HCT116 (cell line): ENCODE measurements at regions not wholly inside any gene's neighbourhood (a gene's known extent, or its start where the extent isn't known, plus 50 kb on each side); places are given as distances from the start of the nearest gene placed in this dataset.

ENCODE experiments used
- ATAC-seq: fragments of 200-7000 bp; cut with Tn5 transposase; 2 replicates; pipeline ENCODE4 v1.9.1; 2020; ENCODE audit warnings: mild to moderate bottlenecking, moderate library complexity
- BruUV-seq: library from RNA; stranded (reverse); fragments of 400-500 nt; replicated peaks from 2 replicates; lab custom pipeline; 2021; lab: Mats Ljungman, UMichigan
- CTCF ChIA-PET: fragments of 300-600 bp; sonication (Branson Sonifier 250); formaldehyde crosslinking; loops from one replicate; lab custom pipeline; 2021; ENCODE audit warnings: antibody characterized with exemption; lab: Charles Lee
- POLR2A ChIA-PET: fragments of 300-600, 350-600 bp; sonication (Branson Sonifier 250); formaldehyde crosslinking; loops from one replicate; lab custom pipeline; 2021; ENCODE audit warnings: antibody characterized with exemption; lab: Charles Lee
- RAD21 ChIA-PET, 2 experiments: fragments of 300-600 bp; sonication (Branson Sonifier 250); formaldehyde crosslinking; loops; one replicate each; lab custom pipeline; 2023; ENCODE audit warnings: low total read pairs in 2 of 2; ENCODE audit not compliant: uncharacterized antibody in 2 of 2, unreplicated experiment in 2 of 2, low non-redundant PET in 1 of 2; lab: Charles Lee
- DNase-seq: peaks from one replicate; pipeline ENCODE4 v3.0.0-alpha.2; 2010; ENCODE audit warnings: low read depth, low spot score
- H2AFZ ChIP-seq: fragments of 200-600 bp; shearing (Covaris generic), sonication (generic); 2 replicates; pipeline ENCODE4 v1.6.1; 2017; ENCODE audit warnings: low read depth, mixed run types, mixed read lengths, antibody characterized with exemption, low read length; ENCODE audit not compliant: poor library complexity, severe bottlenecking
- H3K27ac ChIP-seq: 2 replicates; pipeline ENCODE4 v1.5.1; 2012; ENCODE audit warnings: low read depth, low read length
- H3K27me3 ChIP-seq: fragments of 200-600 bp; sonication (generic); 2 replicates; pipeline ENCODE4 v1.6.1; 2016; ENCODE audit warnings: mixed run types, low read length, mixed read lengths; ENCODE audit not compliant: insufficient read depth
- H3K36me3 ChIP-seq, 2 experiments: fragments of 200-500 bp in 1 of 2; fragments of 200-600 bp in 1 of 2; sonication (Bioruptor generic) in 1 of 2; sonication (generic) in 1 of 2; 2 replicates each; pipeline versions ENCODE4 v1.5.1 to v1.6.1; 2014 to 2016; ENCODE audit warnings: low read length in 2 of 2, inconsistent platforms in 1 of 2, mixed read lengths in 1 of 2, mixed run types in 1 of 2; ENCODE audit not compliant: insufficient read depth in 2 of 2, control insufficient read depth in 1 of 2
- H3K4me1 ChIP-seq, 2 experiments: fragments of 200-600 bp in 1 of 2; sonication (generic) in 1 of 2; 2 replicates each; pipeline versions ENCODE4 v1.5.1 to v1.6.1; 2012 to 2017; ENCODE audit warnings: low read length in 2 of 2, inconsistent platforms in 1 of 2, mild to moderate bottlenecking in 1 of 2, mixed read lengths in 1 of 2, mixed run types in 1 of 2, moderate library complexity in 1 of 2; ENCODE audit not compliant: insufficient read depth in 2 of 2, control insufficient read depth in 1 of 2
- H3K4me2 ChIP-seq: fragments of 200-600 bp; sonication (generic); 2 replicates; pipeline ENCODE4 v1.6.1; 2017; ENCODE audit warnings: mixed run types, low read length, mixed read lengths
- H3K4me3 ChIP-seq, 2 experiments: fragments of 200-600 bp in 1 of 2; sonication (generic) in 1 of 2; replicated peaks in 1 of 2; 2 replicates each; pipeline ENCODE4 v1.5.1; 2011 to 2016; ENCODE audit warnings: low read length in 2 of 2, control low read depth in 1 of 2, low read depth in 1 of 2, mild to moderate bottlenecking in 1 of 2, mixed read lengths in 1 of 2, mixed run types in 1 of 2
- H3K79me2 ChIP-seq: fragments of 200-600 bp; sonication (generic); 2 replicates; pipeline ENCODE4 v1.6.1; 2017; ENCODE audit warnings: mild to moderate bottlenecking, mixed run types, low read length, moderate library complexity, mixed read lengths; ENCODE audit not compliant: insufficient read depth
- H3K9ac ChIP-seq: fragments of 200-600 bp; sonication (generic); 2 replicates; pipeline ENCODE4 v1.6.1; 2016; ENCODE audit warnings: low read length, mixed read lengths
- H3K9me2 ChIP-seq: fragments of 200-600 bp; sonication (generic), shearing (Covaris generic); 2 replicates; pipeline ENCODE4 v1.6.1; 2017; ENCODE audit warnings: mixed run types, mild to moderate bottlenecking, moderate library complexity; ENCODE audit not compliant: insufficient read depth
- H3K9me3 ChIP-seq, 2 experiments: fragments of 200-500 bp in 1 of 2; fragments of 200-600 bp in 1 of 2; sonication (Bioruptor generic) in 1 of 2; sonication (generic) in 1 of 2; 2 replicates each; pipeline ENCODE4 v1.6.1; 2014 to 2017; ENCODE audit warnings: low read length in 2 of 2, mixed read lengths in 2 of 2, inconsistent platforms in 1 of 2, low read depth in 1 of 2, mild to moderate bottlenecking in 1 of 2, mixed run types in 1 of 2, moderate library complexity in 1 of 2; ENCODE audit not compliant: control insufficient read depth in 1 of 2, insufficient read depth in 1 of 2
- H4K20me1 ChIP-seq: fragments of 200-600 bp; sonication (generic), shearing (Covaris generic); 2 replicates; pipeline ENCODE4 v1.6.1; 2017; ENCODE audit warnings: mixed run types, mild to moderate bottlenecking, moderate library complexity; ENCODE audit not compliant: insufficient read depth
- CBX3 ChIP-seq: IDR thresholded peaks from 2 replicates; pipeline ENCODE4 v1.6.1; 2012; ENCODE audit warnings: low read depth
- EGR1 ChIP-seq: IDR thresholded peaks from 2 replicates; pipeline ENCODE4 v1.6.1; 2012; ENCODE audit warnings: low read depth
- FOSL1 ChIP-seq: IDR thresholded peaks from 2 replicates; pipeline ENCODE4 v1.6.1; 2012; ENCODE audit warnings: low read depth
- POLR2AphosphoS5 ChIP-seq: IDR thresholded peaks from 2 replicates; pipeline ENCODE4 v1.6.1; 2011; ENCODE audit warnings: mild to moderate bottlenecking, low read depth, low read length, moderate library complexity
- SIN3A ChIP-seq: IDR thresholded peaks from 2 replicates; pipeline ENCODE4 v1.6.1; 2012; ENCODE audit warnings: low read depth
- SP1 ChIP-seq: IDR thresholded peaks from 2 replicates; pipeline ENCODE4 v1.6.1; 2012; ENCODE audit warnings: low read depth
- SRF ChIP-seq: IDR thresholded peaks from 2 replicates; pipeline ENCODE4 v1.6.1; 2012; ENCODE audit warnings: low read depth
- ZFX ChIP-seq: fragments of 450-650 bp; IDR thresholded peaks from 2 replicates; pipeline ENCODE4 v1.6.1; 2017
- ZNF274 ChIP-seq: fragments of 200-500 bp; sonication (Bioruptor generic); IDR thresholded peaks from 2 replicates; pipeline ENCODE4 v1.6.1; 2014; ENCODE audit warnings: mild to moderate bottlenecking, low read depth, low read length, inconsistent platforms
- intact Hi-C: fragments of 100-400 bp; cut with micrococcal nuclease; formaldehyde crosslinking; loops from 2 replicates; pipeline ENCODE4 v1.10.0; 2022
- TF ChIP-seq, protein P1 (sequence below): IDR thresholded peaks from 2 replicates; pipeline ENCODE4 v1.6.1; 2012; ENCODE audit warnings: low read depth
- TF ChIP-seq, protein P2 (sequence below), 3 experiments: fragments of 200-600 bp in 1 of 3; sonication (generic) in 1 of 3; IDR thresholded peaks in 2 of 3; conservative IDR thresholded peaks in 1 of 3; 2 replicates each; pipeline ENCODE4 v1.5.1; 2012 to 2017; ENCODE audit warnings: low read depth in 2 of 3, low read length in 2 of 3, antibody characterized with exemption in 1 of 3, borderline replicate concordance in 1 of 3, control low read depth in 1 of 3, mild to moderate bottlenecking in 1 of 3, mixed read lengths in 1 of 3, mixed run types in 1 of 3, moderate library complexity in 1 of 3; ENCODE audit not compliant: insufficient read depth in 1 of 3
- TF ChIP-seq, protein P3 (sequence below): IDR thresholded peaks from 2 replicates; pipeline ENCODE4 v1.6.1; 2012

DNA sequence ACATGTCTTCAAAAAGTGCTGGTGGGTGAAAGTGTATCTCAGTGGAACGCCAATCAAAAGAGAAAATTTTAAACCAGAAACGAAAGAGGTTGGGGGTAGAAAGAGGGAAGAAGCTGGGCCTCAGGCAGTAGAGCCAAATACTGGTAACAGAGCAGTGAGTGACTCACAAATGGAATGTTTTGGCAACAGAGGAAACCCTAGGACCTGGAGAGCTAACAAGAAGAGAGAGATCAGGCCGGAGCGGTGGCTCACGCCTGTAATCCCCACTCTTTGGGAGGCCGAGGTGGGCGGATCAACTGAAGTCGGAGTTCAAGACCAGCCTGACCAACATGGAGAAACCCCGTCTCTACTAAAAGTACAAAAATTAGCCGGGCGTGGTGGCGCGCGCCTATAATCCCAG, 450.8 kb upstream of the NAALADL2 start:
- intact Hi-C loops: no loop called here
- ChIA-PET POLR2A (no interaction called here), CTCF (no interaction called here), RAD21 (no interaction called here)
- H3K4me3 ChIP-seq: no peak overlapping the region
- no peaks in the 10 kb centered on the region for H3K36me3 ChIP-seq
- no peaks in the 10 kb centered on the region for H3K9me3 ChIP-seq
- H3K4me2 ChIP-seq: no peak overlapping the region
- TF ChIP-seq SRF: no peak
- TF ChIP-seq SP1: no peak
- DNase-seq (no peak), ATAC-seq (no peak)
- no peaks in the 10 kb centered on the region for H3K9me2 ChIP-seq
- no peaks in the 10 kb centered on the region for H4K20me1 ChIP-seq
- BruUV-seq: no TSS peak
- no peaks in the 10 kb centered on the region for H3K4me1 ChIP-seq
- H3K27ac ChIP-seq: no peak overlapping the region
- no peak overlapping the region for H3K9ac ChIP-seq
- no peak overlapping the region for H2AFZ ChIP-seq
- H3K79me2 ChIP-seq: no peaks in the 10 kb centered on the region
- H3K27me3 ChIP-seq: no peaks in the 10 kb centered on the region

DNA sequence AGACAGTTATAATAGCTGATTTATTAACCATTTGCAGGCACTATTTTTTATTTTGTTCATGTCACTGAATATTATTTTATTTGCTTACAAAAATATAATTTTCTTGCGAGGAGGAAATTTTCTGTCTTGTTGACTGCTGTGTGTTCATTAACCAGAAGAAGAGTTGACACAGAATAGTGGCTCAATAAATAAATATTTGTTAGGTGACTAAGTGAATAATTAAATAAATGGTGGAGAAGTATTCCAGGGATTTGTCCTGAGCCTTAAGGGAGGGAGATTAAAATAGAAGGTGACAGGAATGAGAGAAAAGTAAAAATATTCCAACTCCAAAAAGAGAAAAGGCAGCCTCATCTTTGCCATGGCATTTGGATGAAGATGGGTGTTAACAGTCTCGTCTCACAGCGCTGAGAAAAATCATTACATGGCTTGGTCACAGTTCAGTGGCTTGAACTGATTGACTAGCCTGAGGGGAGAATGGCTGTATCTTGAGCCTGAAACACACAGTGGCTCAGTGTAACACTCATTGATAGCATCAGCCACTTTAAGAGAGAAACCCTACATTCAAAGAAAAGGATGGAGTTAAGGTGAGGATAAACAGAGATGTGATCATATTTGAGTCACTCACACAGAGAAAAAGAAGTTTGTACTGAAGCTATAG, 449.9 kb upstream of the NAALADL2 start:
- intact Hi-C loops: no loop called here
- no peak overlapping the region for H3K4me2 ChIP-seq
- ChIA-PET RAD21 (no interaction called here), POLR2A (no interaction called here), CTCF (no interaction called here)
- no peak for ATAC-seq
- H3K27ac ChIP-seq: no peak overlapping the region
- no peak overlapping the region for H3K9ac ChIP-seq
- no peak overlapping the region for H2AFZ ChIP-seq
- no peaks in the 10 kb centered on the region for H3K9me2 ChIP-seq
- H3K4me3 ChIP-seq: no peak overlapping the region
- no peaks in the 10 kb centered on the region for H3K4me1 ChIP-seq
- H3K9me3 ChIP-seq: no peaks in the 10 kb centered on the region
- no peaks in the 10 kb centered on the region for H3K79me2 ChIP-seq
- no peaks in the 10 kb centered on the region for H3K27me3 ChIP-seq
- no peaks in the 10 kb centered on the region for H3K36me3 ChIP-seq
- no peaks in the 10 kb centered on the region for H4K20me1 ChIP-seq
- BruUV-seq: no TSS peak
- no peak for DNase-seq
- TF ChIP-seq EGR1: no peak
- TF ChIP-seq, protein P1, sequence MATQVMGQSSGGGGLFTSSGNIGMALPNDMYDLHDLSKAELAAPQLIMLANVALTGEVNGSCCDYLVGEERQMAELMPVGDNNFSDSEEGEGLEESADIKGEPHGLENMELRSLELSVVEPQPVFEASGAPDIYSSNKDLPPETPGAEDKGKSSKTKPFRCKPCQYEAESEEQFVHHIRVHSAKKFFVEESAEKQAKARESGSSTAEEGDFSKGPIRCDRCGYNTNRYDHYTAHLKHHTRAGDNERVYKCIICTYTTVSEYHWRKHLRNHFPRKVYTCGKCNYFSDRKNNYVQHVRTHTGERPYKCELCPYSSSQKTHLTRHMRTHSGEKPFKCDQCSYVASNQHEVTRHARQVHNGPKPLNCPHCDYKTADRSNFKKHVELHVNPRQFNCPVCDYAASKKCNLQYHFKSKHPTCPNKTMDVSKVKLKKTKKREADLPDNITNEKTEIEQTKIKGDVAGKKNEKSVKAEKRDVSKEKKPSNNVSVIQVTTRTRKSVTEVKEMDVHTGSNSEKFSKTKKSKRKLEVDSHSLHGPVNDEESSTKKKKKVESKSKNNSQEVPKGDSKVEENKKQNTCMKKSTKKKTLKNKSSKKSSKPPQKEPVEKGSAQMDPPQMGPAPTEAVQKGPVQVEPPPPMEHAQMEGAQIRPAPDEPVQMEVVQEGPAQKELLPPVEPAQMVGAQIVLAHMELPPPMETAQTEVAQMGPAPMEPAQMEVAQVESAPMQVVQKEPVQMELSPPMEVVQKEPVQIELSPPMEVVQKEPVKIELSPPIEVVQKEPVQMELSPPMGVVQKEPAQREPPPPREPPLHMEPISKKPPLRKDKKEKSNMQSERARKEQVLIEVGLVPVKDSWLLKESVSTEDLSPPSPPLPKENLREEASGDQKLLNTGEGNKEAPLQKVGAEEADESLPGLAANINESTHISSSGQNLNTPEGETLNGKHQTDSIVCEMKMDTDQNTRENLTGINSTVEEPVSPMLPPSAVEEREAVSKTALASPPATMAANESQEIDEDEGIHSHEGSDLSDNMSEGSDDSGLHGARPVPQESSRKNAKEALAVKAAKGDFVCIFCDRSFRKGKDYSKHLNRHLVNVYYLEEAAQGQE: no peak
- TF ChIP-seq SIN3A: no peak
- no peak for TF ChIP-seq CBX3
- TF ChIP-seq POLR2AphosphoS5: no peak
- no peak for TF ChIP-seq SRF
- TF ChIP-seq, protein P2, sequence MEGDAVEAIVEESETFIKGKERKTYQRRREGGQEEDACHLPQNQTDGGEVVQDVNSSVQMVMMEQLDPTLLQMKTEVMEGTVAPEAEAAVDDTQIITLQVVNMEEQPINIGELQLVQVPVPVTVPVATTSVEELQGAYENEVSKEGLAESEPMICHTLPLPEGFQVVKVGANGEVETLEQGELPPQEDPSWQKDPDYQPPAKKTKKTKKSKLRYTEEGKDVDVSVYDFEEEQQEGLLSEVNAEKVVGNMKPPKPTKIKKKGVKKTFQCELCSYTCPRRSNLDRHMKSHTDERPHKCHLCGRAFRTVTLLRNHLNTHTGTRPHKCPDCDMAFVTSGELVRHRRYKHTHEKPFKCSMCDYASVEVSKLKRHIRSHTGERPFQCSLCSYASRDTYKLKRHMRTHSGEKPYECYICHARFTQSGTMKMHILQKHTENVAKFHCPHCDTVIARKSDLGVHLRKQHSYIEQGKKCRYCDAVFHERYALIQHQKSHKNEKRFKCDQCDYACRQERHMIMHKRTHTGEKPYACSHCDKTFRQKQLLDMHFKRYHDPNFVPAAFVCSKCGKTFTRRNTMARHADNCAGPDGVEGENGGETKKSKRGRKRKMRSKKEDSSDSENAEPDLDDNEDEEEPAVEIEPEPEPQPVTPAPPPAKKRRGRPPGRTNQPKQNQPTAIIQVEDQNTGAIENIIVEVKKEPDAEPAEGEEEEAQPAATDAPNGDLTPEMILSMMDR (IDR thresholded peaks at IDR 0.05 in 2 of 3, conservative IDR thresholded peaks at IDR 0.05 in 1 of 3; ENCODE audit: borderline replicate concordance in 1 of 3, insufficient read depth in 1 of 3, low read depth in 2 of 3, low read length in 2 of 3): no peak
- TF ChIP-seq ZNF274: no peak
- TF ChIP-seq, protein P3, sequence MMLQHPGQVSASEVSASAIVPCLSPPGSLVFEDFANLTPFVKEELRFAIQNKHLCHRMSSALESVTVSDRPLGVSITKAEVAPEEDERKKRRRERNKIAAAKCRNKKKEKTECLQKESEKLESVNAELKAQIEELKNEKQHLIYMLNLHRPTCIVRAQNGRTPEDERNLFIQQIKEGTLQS: no peak
- TF ChIP-seq ZFX: no peak
- TF ChIP-seq FOSL1: no peak
